ENCODE measurements at regions not wholly inside any gene's neighbourhood (a gene's known extent, or its start where the extent isn't known, plus 50 kb on each side); places are given as distances from the start of the nearest gene placed in this dataset.

DNA sequence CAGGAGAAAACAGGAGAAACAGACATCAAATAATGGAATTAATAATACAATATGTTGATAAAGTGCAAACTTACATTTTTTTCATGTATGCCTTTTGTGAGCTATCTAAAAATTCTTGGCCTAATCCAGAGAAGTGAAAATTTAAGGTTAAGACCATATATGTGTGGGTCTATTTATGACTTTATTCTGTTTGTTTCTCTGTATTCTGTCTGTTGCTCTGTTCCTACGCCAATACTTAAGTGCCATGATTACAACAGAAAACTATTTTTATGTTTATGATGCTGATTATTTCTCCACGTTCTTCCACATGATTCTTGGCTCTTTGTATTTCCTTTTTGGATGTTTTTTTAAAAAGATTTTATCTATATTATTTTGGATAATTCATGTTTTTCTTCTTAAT lies 109.6 kb upstream of the MAP3K4 start:
- TF ChIP-seq CTCF (IDR thresholded peaks at IDR 0.05; ENCODE audit: control extremely low read depth in 1 of 3, insufficient read depth in 1 of 3, low read depth in 1 of 3, low read length in 3 of 3) (no peak), CBX5 (IDR thresholded peaks at IDR 0.05; ENCODE audit: low read depth, low read length) (no peak), RFX5 (IDR thresholded peaks at IDR 0.05; ENCODE audit: borderline replicate concordance, low read depth, low read length) (no peak), EP300 (IDR thresholded peaks at IDR 0.05; ENCODE audit: borderline replicate concordance in 1 of 2, low read depth in 2 of 2, low read length in 2 of 2) (no peak)
- TF ChIP-seq, protein P1, sequence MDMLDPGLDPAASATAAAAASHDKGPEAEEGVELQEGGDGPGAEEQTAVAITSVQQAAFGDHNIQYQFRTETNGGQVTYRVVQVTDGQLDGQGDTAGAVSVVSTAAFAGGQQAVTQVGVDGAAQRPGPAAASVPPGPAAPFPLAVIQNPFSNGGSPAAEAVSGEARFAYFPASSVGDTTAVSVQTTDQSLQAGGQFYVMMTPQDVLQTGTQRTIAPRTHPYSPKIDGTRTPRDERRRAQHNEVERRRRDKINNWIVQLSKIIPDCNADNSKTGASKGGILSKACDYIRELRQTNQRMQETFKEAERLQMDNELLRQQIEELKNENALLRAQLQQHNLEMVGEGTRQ (IDR thresholded peaks at IDR 0.05; ENCODE audit: low read length) = no peak
